Frontal cortex (tissue), 3 donors: ENCODE measurements at regions not wholly inside any gene's neighbourhood (a gene's known extent, or its start where the extent isn't known, plus 50 kb on each side); places are given as distances from the start of the nearest gene placed in this dataset.

ENCODE experiments used
- DNase-seq, 2 donors: peaks; one replicate each; pipeline ENCODE4 v3.0.0; 2012; ENCODE audit warnings: low spot score in 2 of 2
- FAIRE-seq: peaks from 2 replicates; lab custom pipeline; 2012; peaks lifted over from hg19 to GRCh38; lab: Jason Lieb, UNC
- donor health status: control.
- donor health status: control.
- donor health status: control.

DNA sequence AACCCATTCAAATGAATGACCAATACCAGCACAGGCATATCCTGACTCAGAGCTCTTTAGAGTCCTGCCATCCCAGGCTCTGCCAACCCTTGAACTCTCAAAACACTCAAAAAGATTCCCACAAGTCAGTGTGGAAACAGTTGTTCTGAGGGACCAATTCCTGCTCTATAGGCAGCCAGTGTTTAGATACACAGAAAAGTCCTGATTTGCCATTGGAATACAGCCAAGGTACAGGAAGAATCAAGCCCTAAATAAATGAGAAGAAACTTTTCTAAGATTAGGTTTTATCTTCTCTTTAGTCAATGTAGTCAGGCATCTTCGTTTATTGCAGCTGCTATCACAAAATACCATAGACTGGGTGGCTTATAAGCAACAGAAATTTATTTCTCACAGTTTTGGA lies 626.8 kb upstream of the ARID1B start:
- FAIRE-seq, result no peak
- DNase-seq, result no peak

DNA sequence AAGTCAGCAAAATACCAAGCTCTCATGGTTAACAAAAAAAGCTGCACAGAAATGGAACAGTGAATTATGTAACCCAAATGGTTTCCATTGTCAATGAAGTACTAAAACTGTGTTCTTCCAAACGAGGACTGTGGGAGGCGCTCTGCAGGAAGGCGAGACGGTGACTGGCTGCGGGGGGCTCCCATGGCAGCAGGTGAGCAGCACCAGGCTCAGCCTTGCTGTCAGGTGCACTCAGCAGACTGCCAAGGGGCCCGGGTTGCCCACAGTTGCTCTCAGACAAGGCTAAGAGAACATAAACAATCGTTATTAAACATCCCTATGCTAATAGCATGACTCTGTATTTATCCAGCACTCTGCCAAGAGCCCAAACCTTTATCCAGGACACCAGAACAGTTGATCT lies 630.3 kb upstream of the ARID1B start:
- DNase-seq (no peak), FAIRE-seq (no peak)

DNA sequence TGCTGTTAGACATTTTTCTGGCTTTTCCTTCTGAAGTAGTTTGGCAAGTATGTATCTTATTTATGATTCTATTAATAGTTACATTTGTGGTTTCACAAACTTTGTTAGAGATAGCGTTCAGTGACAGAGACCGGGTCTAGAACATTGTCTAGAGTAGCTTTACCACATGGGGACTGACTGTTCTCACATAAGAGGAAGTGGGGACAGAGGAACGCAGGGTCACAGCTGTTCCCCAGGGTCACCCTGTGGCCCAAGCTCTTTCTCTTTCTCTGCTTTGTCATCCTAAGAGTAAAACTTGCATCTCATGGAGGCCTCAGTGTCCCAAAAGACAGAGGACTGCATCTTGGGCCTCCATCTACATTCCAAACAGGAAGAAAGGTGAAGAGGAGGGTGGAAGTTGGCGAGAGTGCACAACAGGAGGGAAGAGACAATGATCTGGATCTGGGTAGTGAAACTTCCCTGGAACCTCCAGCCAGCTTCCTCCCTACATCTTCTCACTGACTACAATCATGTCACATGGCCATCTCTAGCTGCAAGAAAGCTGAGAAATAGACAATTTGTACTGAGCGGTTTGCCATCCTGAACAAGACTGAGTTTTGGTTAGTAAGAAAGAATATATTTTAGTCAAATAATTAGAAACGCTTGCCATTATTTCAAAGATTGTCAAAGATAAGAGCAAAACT lies 645.8 kb upstream of the ARID1B start:
- no peak for FAIRE-seq
- DNase-seq, result no peak

DNA sequence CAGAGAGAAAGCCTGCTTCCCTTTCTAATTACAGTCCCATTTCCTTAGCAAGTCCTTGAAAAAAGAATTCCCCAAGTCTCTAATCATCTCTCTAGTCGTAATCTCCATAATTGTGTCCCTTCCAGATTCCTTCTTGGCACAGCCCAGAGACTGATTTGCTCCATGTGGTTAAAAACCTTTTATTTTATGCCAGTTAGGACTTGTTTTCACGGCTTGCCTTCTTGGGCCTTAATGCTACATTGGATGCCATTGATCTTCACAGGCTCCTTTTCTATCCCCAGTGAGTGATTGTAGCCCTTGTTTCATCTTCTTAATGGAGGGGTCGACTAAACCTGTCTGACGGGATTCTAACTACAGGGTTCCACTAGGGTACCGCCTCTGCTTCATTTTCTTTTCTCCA lies 650.6 kb upstream of the ARID1B start:
- FAIRE-seq, result no peak
- DNase-seq, result no peak

DNA sequence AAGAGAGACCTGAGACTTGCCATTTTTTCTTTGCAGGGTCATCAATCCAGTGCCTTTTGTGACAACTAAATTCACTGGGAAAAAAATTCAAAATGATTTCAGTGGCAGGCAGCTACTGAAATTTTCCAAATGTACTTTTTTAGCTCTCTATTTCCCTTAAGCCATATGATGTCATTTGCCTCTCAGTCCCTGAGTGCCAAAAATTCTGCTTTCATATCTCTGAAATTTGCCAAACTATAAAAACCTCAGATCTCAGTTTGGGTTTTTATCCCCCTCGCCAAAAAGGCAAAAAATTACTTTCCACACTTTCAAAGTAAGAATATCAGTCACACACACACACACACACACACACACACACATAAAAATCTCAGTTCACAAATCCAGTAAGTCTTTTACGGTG lies 651.3 kb upstream of the ARID1B start:
- no peak for FAIRE-seq
- no peak for DNase-seq

DNA sequence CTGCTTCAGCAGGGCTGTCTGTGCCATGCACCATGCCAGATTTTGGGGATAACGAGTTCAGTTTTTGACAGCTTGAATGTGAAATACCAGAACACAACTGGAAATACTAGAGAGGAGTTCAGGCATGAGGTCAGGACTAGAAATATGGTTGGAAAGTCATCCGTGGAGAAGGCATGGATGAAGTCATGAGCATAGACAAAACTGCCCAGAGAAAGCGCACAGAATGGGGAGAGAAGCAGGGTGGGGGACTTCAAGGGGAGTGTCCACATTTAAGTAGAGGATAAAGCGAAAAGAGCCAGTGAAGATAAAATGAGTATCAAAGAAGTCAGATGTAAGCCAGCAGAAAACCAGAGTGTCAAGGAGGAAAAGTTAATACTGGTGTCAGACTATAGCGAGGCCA lies 653.4 kb upstream of the ARID1B start:
- FAIRE-seq, result no peak
- DNase-seq, result no peak

DNA sequence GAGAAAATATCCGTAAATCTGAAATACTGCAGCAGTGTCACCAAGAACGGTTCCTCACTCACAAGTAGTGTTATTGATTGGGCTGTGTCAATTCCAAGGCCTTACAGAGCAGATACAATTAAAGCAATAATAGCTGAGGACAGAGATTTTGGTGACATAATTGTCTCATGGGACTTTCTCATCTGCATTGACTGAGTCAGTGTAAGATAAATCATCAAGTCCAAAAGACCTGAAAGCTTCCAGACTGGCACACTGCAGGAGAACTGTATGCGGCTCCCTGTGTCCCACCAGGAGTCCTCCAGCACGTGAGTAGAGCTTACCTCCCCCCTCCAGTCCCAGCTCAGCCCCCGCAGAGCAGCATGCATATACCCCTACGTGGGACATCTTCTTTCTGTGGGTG lies 655.2 kb upstream of the ARID1B start:
- no peak for FAIRE-seq

DNA sequence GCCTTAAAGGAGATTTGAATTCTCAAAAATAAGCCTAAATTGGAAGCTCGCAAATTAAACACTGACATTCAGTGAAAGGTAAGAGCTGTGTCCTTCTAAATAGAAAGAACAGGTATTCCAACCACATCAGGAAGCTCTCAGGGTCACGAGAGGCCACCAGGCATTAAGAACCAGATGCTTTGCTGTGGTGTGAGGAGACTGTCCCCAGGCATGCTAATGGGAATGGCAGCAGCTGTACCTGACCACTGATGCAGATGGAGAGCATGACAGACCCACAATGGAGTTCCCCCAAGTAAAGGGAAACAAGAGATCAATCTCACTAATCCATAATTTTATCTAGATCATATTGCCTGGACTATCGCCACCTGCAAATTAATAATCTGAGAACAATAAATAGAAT lies 658.9 kb upstream of the NOX3 start:
- no peak for FAIRE-seq
- no peak for DNase-seq

More for the DNA sequence above, 655.2 kb upstream of the ARID1B start:
- DNase-seq, result no peak

DNA sequence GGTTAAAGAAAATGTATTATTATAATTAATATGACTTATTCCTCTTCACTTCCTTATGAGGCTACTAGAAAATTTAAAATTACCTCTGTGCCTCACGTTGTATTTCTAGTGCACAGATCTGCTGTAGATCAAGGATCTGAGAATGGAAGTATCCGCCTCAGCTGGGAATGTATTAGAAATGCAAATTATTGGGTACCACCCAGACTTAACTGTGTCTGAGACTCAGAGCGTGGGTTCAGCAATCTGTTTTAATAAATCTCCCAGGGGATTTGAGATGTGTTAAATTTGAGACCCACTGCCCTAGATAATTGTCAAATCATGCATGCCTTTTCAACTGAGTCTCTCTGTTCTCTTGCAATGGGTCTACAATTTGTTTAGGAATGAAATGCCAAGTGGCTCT lies 658.0 kb upstream of the NOX3 start:
- FAIRE-seq (no peak), DNase-seq (no peak)

DNA sequence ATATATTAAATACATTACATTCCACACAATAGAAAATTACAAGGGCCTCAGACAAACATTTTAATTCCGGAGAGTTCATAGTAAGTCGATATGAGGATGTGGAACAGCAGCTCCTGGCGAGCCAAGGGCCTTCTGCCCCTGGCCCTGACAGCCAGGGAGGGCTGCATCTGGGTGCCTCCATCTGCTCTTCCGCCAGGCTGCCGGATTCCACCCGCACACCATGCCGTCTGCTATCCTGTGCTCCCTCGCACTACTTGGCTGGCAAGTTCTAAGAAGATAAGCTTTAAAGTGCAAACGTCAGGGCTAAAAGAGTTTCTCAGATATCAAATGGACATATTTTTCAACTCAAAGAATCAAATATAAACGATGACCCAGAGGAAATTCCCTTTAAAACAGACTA lies 656.3 kb upstream of the NOX3 start:
- DNase-seq (no peak), FAIRE-seq (no peak)

DNA sequence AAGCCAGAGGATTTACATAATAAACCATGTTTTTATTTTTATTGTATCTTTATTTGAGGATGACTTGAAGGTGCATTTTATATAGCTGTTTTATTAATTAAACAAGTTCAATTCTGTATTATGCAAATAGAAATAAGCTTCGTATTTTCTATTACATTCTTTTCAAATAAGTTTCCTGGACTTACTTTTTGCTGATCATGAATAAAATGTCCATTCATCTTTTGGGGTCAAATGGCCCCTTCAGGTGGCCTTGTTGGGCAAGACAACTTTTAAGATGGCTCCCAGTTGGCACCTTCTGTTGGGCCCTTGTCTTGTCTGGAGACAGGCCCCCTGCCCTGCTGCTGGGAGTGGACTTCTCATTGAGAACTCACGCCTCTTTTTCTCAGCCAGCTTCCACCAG lies 654.6 kb upstream of the NOX3 start:
- DNase-seq (no peak), FAIRE-seq (no peak)

DNA sequence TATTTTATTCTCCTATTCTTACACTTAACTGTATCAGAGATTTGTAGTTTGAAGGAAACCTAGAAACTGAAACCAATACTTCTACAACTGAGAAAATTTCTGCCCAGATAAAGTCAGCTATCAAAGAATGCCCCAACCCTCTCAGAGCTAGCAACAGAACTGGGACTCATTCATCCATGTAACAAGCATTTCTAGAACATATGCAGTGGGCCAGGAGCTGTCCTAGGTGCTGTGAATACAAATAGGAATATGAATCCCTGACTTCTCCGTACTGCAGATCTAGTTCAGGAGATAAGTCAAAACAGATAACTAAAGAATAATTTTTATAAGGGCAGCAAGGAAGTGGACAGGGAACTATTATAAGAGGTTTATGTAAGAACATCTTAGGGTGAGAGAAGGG lies 654.1 kb upstream of the NOX3 start:
- DNase-seq, result no peak
- FAIRE-seq, result no peak

DNA sequence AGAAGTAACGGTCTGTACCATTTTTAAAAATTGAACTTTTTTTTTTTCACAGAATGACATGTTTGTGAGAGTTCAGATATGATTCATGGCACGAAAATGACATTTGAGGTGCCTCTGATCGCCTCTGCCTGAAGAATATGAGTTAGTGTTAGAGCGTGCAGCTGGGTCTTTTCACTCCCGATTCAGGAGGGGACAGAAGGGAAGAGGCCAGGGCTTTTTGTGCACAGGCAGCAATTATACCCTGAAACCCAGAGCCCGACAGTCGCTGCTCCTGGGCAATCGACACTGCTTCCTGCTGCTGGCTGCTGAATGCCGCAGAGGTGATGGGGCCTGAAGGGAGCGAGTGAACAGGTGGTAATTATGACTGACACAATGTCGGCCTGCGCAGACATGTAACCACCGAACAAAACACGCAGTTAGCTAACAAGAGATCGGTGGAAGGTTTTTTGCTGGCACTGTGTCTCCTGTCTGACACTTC lies 652.0 kb upstream of the NOX3 start:
- FAIRE-seq (no peak), DNase-seq (no peak)

DNA sequence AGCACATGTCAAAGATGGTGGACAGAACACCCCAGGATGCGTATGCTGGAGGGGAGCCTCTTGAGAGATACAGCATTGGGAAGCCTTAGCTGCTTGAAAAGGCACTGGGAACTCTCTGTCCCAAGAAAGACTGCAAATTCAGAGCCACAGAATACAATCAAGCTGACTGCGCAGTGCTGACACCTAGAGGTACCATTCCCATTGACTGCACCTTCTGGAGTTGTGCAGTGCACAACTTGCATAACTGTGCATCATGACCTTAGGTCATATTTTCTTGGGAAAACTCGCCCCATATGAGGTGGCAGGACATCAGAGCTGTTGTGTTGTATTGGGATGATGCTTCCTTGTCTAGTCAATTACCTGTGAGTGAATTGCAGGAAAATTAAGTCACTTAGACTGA lies 646.5 kb upstream of the NOX3 start:
- DNase-seq, result no peak
- FAIRE-seq, result no peak

DNA sequence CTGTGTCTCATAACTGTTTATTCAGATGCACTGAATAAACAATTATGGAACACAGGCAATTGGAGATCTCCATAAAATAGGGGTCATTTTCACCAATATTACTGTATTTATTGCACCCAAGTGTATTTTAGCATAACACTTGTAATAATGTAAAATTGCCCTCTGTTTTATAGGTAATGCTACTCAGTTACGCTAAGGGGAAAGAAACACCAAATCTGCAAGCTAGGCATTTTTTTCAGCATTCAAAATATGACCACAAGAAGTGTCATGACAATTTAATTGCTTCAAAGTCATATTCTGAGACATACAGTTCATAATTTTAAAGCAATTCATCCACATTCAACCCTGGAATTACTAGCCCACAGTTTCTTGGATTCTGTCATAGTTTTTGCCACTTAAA lies 643.2 kb upstream of the NOX3 start:
- FAIRE-seq (no peak), DNase-seq (no peak)

DNA sequence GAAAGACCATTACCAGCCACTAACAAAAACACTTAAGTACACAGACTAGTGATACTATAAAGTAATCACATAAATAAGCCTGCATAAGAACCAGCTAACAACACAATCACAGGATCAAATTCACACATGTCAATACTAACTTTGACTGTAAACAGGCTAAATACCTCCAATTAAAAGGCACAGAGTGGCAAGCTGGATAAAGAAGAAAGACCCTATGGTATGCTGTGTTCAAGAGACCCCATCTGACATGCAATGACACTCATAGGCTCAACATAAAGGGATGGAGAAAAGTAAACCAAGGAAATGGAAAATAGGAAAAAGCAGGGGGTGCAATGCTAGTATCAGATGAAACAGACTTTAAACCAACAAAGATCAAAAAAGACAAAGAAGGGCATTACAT lies 631.8 kb upstream of the NOX3 start:
- no peak for DNase-seq
- FAIRE-seq, result no peak

DNA sequence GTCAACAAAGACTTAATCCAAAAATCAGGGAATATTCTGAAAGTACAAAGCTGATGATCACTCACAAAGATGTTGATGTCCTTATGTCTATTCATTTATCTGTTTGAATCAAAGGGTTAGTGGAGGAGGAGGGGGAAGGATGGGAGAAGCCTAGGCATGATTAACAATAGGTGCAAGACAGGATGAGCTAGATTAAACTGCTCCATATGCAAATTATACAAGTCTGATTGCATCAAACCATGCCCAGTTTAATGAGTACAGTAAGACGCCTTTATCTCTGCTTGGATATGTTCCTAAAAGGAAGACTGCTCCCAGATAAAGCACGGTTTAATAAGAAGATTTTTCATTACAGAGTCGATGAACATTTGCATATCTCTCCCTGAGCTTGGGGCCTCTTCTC lies 626.4 kb upstream of the NOX3 start:
- FAIRE-seq, result no peak
- DNase-seq, result no peak

DNA sequence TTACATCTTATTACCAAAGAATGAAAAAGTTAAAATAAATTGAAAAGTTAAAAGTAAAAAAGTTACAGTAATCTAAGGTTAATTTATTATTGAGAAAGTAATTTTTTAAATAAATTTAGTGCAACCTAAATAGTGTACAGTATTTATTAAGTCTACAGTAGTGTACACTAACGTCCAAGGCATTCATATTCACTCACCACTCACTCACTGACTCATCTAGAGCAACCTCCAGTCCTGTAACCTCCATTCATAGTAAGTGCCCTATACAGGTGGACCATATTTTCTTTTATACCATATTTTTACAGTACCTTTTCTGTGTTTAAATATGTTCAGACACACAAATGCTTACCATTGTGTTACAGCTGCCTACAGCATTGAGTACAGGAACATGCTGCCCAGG lies 624.7 kb upstream of the NOX3 start:
- FAIRE-seq, result peak; percentile 84

DNA sequence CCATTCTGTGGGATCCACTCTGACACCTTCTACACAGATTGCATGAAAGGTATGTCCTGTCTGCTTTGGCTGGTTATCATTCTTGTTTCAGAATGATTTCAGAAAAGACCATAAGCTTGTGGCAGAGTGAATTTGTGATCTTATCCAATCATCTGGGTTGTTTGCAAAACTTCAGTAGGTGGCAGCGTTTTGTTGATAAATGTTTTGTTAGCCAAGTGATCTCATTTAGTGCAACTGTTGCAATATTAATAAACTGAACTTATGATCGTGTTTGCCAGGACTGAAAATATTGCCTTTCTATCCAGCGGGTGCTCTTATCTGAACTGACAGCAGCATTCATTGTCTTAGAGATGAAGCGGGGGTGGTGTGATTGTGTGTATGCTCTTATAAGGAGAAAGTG lies 613.2 kb upstream of the NOX3 start:
- FAIRE-seq (no peak), DNase-seq (no peak)

More for the DNA sequence above, 624.7 kb upstream of the NOX3 start:
- DNase-seq, result no peak

DNA sequence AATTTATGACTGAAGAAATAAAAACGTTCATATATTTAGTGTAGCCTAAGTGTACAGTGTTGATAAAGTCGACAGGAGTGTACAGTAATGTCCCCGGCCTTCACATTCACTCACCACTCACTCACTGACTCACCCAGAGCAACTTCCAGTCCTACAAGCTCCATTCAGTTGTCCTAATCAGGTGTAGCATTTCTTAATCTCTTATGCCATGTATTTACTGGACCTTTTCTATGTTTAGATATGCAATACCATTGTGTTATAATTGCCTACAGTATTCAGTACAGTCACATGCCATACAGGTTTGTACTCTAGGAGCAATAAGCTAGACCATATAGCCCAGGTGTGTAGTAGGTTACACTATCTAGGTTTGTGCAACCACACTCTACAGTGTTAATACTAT lies 610.2 kb upstream of the NOX3 start:
- FAIRE-seq, result no peak
- no peak for DNase-seq

DNA sequence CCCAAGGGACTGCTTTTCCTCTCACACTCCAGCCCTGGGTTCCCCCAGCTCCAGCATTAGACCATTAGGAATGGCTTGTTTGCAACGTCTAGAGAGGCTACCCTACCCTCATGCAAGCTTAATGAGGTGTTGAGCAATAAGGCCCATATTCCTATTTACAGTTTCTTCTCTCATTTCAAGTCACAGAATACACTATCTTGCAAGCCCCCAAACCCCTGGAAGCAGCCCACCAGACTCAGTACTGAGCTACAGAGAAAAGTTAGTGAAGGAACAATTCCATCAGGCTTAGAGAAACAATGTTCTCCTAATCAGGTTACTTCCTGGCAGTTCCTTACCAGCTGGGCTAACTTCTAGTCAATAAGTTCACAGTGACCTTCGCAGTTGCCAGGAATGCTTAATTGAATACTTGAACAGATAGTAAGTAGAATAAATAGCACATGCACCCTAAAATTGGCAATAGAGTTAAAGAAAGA lies 606.5 kb upstream of the NOX3 start:
- FAIRE-seq (no peak), DNase-seq (no peak)

DNA sequence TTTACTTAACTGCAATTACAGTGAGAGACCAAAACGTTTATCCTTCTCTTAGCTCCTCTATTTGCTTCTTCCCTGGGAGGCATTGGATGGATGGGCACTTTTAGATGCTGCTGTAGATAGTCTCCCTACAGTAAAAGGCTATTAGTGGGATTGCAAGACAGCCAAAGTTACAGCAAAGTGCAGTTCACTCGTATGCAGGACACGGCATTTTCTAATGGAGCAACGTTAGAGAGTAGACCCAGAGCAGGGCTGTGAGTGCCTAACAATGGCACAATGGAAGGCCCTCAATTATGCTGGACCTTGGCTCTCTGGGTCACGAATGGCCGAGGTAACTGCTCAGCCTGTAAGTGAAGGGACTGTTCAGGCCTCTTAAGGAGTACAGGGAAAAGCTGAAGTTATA lies 605.8 kb upstream of the NOX3 start:
- DNase-seq, result no peak
- FAIRE-seq, result no peak
